ENCODE measurements at regions not wholly inside any gene's neighbourhood (a gene's known extent, or its start where the extent isn't known, plus 50 kb on each side); places are given as distances from the start of the nearest gene placed in this dataset.
A peak's percentile ranks its signal among the peaks of the same experiment; 100 is the strongest.

DNA sequence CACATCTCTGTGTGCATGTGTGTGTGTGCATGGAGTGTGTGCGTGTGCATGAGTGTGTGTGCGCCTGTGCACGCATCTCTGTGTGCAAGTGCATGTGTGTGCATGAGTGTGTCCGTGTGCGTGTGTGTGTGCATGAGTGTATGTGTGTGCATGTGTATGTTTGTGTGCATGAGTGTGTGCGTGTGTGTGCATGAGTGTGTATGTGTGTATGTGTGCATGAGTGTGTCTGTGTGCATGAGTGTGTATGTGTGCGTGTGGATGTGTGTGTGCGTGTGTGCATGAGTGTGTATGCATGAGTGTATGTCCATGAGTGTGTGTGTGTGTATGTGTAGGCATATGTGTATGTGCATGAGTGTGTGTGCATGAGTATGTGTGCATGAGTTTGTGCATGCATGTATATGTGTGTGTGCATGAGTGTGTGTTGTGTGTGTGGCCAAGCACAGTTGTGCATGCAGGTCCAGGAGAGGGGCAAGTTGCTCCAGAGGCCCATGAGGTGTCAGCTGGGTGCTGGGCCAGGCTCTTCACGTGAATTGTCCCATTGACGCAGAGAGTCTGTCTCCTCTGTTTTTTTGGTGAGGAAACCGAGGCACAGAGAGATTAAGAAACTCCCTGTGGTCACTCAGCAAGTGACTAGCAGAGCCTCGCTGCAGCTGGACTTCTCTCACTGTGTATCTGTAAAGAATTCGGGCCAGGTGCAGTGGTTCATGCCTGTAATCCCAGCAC is 75.5 kb downstream of the ASB1 start:
- Mint-ChIP-seq H3K27ac (no peak overlapping the region), H3K36me3 (ENCODE audit: low read depth) (no peaks in the 10 kb centered on the region), H3K27me3 (ENCODE audit: low read depth) (no peaks in the 10 kb centered on the region), H3K9me3 (no peaks in the 10 kb centered on the region), H3K4me3 (no peak overlapping the region), H3K4me1 (ENCODE audit: low read depth) (no peaks in the 10 kb centered on the region)
- DNase-seq (ENCODE audit: low spot score), result no peak

DNA sequence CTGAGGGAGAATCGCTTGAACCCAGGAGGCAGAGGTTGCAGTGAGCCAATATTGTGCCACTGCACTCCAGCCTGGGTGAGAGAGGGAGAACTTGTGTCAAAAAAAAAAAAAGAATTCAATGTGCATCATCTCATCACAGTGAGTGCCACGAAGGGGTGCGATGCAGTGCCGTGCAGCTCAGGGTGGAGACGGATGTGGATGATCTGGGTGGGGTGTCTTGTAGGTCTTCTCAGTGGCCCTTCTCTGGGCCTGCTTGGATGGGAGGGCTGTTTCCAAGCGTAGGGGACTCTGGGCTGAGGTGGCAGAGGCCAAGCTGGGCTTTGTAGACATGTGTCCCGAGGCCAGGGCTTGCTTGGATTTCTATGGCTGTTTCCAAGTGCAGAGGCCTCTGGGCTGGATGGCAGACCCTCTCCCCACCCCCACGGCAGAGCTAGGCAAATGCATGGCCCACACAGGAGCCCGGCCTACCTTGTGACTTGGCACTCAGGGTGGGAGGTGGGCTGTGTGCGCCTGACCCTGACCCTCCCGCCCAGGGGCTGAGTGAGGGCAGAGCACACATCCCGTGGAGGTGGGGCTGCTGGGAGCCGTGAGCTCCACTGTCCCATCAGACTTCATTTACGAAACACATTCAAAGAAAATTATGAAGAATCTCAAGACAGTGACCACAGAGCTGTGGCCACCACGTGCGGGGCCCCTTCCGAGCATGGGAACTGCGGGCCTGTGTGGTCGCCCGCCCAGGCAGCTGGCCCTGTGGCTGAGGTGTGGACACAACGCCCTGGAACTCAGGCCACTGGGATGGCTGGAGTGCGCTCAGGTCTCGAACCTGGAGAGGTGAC is 76.4 kb downstream of the ASB1 start:
- no peaks in the 10 kb centered on the region for H3K27me3 Mint-ChIP-seq (ENCODE audit: low read depth)
- no peaks in the 10 kb centered on the region for H3K36me3 Mint-ChIP-seq (ENCODE audit: low read depth)
- no peak for DNase-seq (ENCODE audit: low spot score)
- H3K27ac Mint-ChIP-seq, result no peak overlapping the region
- H3K9me3 Mint-ChIP-seq, result no peaks in the 10 kb centered on the region
- H3K4me1 Mint-ChIP-seq (ENCODE audit: low read depth), result no peaks in the 10 kb centered on the region
- H3K4me3 Mint-ChIP-seq, result no peak overlapping the region

DNA sequence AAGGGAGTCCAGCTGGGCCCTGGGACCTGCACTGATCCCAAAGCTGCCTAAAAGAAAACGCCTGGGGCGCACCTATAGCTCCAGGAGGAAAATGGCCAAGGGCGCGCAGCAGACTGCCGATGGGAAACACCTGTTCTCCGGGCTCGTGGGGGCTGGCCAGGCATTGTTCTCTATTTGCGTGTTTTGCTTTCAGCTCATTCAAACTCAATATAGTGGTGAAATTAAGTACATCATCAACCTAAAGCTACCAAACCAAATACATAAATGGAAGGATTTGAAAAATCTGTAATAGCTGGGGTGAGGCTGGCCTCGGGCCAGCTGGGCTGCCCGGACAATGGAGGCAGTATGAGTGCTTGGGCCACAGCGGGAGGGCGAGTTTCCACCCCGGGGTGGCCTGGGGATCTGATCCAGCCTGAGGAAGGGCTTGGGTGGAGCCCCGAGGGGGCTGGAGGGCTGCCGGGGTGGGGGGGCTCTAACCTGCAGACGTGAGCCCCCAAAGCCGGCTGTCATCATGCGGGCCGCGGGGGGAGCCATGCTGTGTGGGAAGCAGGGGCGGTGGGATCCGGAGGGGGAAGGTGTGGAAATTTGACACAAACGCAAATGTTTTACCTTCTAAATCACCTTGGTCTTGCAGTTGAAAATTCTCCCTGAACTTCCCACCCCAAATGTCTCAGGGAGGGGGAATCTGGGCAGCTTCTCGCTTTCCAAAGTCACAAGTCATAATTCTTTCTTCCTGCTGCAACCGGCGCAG is 77.6 kb downstream of the ASB1 start:
- H3K4me1 Mint-ChIP-seq (ENCODE audit: low read depth), result no peaks in the 10 kb centered on the region
- no peaks in the 10 kb centered on the region for H3K27me3 Mint-ChIP-seq (ENCODE audit: low read depth)
- DNase-seq (ENCODE audit: low spot score), result no peak
- no peaks in the 10 kb centered on the region for H3K9me3 Mint-ChIP-seq
- no peak overlapping the region for H3K4me3 Mint-ChIP-seq
- H3K27ac Mint-ChIP-seq, result no peak overlapping the region
- H3K36me3 Mint-ChIP-seq (ENCODE audit: low read depth), result no peaks in the 10 kb centered on the region

DNA sequence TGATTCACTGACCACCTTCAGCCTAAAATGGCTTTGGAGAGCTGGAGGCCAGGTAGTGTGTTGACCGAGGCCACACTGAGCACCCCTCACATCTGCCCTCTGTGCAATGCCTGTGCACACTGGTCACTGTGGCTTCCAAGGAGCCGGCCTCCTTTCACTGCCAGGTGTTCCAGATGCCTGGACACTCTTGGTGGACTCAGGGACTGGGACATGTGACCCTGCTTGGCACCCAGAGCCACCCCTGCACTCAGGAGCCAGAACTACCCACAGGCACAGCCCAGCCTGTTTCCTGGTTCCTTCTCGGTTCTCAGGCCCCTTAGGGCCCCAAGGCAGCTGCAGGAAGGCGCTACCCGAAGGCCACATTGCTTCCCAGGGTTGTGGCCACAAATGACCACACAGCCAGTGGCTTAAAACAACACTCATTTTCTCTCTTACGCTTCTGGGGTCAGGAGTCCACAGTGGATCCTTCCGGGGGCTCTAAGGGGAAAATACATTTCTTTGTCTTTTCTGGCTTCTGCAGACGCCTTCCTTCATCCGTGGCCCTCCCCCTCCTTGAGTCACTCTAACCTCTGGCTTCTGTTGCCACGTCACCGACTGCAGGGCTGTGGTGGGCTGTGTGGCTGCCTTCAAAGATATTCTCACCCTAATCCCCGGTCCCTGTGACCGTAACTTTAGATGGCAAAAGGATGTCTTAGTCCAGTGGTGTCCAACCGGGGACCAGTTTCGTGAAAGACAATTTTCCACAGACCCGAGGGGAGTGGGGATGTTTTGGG is 78.6 kb downstream of the ASB1 start:
- Mint-ChIP-seq H3K27ac (peak overlapping the region; percentile 32), H3K36me3 (ENCODE audit: low read depth) (no peaks in the 10 kb centered on the region), H3K4me3 (peak overlapping the region; percentile 4), H3K4me1 (ENCODE audit: low read depth) (no peaks in the 10 kb centered on the region), H3K27me3 (ENCODE audit: low read depth) (no peaks in the 10 kb centered on the region), H3K9me3 (no peaks in the 10 kb centered on the region)
- DNase-seq (ENCODE audit: low spot score), result no peak

DNA sequence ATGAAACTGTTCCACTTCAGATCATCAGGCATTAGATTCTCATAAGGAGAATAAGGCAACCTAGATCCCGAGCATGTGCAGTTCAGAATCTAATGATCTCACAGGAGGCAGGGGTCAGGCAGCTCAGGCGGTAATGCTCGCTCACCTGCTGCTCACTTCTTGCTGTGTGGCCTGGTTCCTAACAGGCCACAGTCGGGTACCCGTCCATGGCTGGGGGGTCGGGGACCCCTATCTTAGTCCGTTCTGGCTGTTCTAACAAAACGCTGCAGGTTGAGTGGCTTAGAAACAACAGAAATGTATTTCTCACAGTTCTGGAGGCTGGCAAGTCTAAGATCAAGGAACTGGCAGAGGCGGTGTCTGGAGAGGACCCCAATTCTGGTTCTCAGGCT is 79.2 kb downstream of the ASB1 start:
- H3K27ac Mint-ChIP-seq, result no peak overlapping the region

DNA sequence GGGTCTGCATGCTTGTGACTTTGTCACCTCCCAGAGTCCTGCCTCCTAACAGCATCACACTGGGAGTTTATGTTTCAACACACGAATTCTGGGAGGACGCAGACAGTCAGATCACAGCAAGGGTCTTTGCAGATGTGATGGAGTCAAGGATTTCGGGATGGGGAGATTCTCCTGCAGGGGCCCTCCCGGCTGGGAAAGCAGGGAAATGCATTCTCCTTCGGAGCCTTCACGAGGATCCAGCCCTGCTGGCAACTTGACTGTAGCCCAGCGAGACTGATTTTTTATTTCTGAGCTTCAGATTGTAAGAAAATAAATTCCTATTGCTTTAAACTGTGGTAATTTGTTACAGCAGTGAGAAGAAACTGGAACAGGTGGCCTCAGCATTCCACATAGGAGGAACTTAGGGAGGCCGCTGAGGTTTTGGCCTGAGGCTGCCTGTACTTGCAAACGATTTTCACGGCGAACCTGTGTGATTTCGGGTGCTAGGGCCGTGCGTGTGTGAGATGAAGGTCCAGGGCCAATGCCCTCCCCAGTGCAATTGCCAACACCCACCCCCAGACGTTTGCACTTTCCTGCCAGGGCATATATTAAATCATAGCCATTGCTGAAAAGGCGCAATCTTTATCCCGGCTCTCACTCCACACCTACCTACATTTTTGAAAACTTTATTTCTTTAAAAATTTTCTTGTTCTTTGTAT is 79.8 kb downstream of the ASB1 start:
- Mint-ChIP-seq H3K4me1 (ENCODE audit: low read depth) (no peaks in the 10 kb centered on the region), H3K27me3 (ENCODE audit: low read depth) (no peaks in the 10 kb centered on the region), H3K36me3 (ENCODE audit: low read depth) (no peaks in the 10 kb centered on the region), H3K27ac (no peak overlapping the region), H3K4me3 (no peak overlapping the region), H3K9me3 (no peaks in the 10 kb centered on the region)
- no peak for DNase-seq (ENCODE audit: low spot score)

More for the DNA sequence above, 79.2 kb downstream of the ASB1 start:
- Mint-ChIP-seq H3K36me3 (ENCODE audit: low read depth) (no peaks in the 10 kb centered on the region), H3K4me1 (ENCODE audit: low read depth) (no peaks in the 10 kb centered on the region), H3K4me3 (peak overlapping the region; percentile 4), H3K27me3 (ENCODE audit: low read depth) (no peaks in the 10 kb centered on the region), H3K9me3 (no peaks in the 10 kb centered on the region)
- DNase-seq (ENCODE audit: low spot score), result no peak

DNA sequence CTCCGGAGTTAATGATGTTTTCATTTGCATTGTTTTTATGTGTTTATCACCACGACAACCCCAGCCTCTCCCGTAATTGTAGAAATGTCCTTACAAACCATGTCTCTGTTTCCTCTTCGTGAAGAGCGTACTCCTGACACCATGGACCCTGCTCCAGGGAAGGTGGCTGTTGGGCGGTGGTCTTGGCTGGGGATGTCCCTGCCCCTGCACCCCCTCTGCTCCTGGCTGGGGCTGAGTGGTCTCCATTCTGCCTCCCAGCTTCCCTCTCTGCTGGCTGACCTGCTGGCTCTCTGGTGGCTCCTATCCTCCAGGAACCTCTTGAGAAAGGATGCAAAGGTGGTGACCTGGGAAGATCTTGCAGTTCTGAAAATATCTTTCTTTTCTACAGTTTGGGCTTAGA is 81.1 kb downstream of the ASB1 start:
- H3K4me1 Mint-ChIP-seq (ENCODE audit: low read depth), result no peaks in the 10 kb centered on the region
- H3K36me3 Mint-ChIP-seq (ENCODE audit: low read depth), result no peaks in the 10 kb centered on the region
- H3K27me3 Mint-ChIP-seq (ENCODE audit: low read depth), result no peaks in the 10 kb centered on the region
- DNase-seq (ENCODE audit: low spot score), result no peak
- H3K4me3 Mint-ChIP-seq, result no peak overlapping the region
- no peak overlapping the region for H3K27ac Mint-ChIP-seq
- no peaks in the 10 kb centered on the region for H3K9me3 Mint-ChIP-seq

DNA sequence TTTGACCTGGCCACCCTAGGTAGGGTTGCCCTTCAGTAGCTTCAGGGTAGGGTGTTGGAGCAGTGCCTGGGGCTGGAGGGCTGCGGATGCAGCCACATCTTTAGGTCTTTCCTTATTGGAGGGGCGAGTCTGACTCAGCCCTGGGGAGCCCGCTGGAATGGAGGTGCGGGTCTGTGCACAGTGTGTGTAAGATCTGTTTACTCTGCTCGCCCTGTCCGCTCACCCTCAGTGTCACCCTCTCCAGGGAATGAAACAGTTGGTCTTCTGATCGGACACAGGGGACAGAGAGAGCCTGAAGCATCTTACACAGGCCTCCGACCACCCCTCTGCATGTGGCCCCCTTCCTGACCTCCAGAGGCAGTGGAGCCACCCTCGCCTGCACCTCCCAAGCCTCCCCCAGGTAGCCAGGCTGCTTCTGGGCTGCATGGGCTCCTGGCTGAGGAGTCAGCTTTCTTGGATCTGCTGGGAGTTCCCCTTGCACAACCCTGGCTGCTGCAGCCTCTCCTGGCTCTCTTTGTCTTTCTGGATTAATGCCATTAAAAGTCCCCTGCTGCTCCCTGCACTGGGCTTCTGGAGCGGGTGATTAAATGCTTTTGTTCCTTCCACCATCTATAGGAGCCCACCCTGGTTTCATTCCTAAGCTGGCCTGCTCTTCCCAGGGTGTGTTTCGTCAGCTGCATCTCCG is 82.6 kb downstream of the ASB1 start:
- no peak overlapping the region for H3K4me3 Mint-ChIP-seq
- H3K27ac Mint-ChIP-seq, result no peak overlapping the region
- H3K27me3 Mint-ChIP-seq (ENCODE audit: low read depth), result no peaks in the 10 kb centered on the region
- no peaks in the 10 kb centered on the region for H3K9me3 Mint-ChIP-seq
- H3K36me3 Mint-ChIP-seq (ENCODE audit: low read depth), result no peaks in the 10 kb centered on the region
- no peak for DNase-seq (ENCODE audit: low spot score)
- H3K4me1 Mint-ChIP-seq (ENCODE audit: low read depth), result no peaks in the 10 kb centered on the region

DNA sequence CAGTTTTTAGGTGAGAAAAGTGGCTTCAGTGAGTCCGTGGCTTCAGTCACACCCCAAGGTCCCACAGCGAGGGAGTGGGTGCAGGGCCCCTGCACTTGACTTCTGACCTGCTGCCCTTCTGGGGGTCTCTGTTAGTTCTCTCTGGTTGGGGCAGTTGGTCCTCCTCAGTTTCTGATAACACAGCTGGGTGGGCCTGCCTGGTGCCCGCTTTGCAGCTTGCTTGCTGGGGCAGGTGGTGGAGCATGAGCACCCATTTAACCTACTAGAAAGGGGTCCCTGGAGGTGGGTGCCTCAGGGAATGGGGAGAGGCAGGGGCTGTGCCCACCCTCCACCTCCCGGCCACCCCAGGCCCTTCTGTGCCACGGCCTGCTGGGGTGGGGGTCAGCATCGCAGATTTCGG is 83.2 kb downstream of the ASB1 start:
- H3K27me3 Mint-ChIP-seq (ENCODE audit: low read depth), result no peaks in the 10 kb centered on the region
- H3K4me1 Mint-ChIP-seq (ENCODE audit: low read depth), result no peaks in the 10 kb centered on the region
- DNase-seq (ENCODE audit: low spot score), result no peak
- no peaks in the 10 kb centered on the region for H3K9me3 Mint-ChIP-seq
- H3K27ac Mint-ChIP-seq, result no peak overlapping the region
- no peak overlapping the region for H3K4me3 Mint-ChIP-seq
- no peaks in the 10 kb centered on the region for H3K36me3 Mint-ChIP-seq (ENCODE audit: low read depth)

DNA sequence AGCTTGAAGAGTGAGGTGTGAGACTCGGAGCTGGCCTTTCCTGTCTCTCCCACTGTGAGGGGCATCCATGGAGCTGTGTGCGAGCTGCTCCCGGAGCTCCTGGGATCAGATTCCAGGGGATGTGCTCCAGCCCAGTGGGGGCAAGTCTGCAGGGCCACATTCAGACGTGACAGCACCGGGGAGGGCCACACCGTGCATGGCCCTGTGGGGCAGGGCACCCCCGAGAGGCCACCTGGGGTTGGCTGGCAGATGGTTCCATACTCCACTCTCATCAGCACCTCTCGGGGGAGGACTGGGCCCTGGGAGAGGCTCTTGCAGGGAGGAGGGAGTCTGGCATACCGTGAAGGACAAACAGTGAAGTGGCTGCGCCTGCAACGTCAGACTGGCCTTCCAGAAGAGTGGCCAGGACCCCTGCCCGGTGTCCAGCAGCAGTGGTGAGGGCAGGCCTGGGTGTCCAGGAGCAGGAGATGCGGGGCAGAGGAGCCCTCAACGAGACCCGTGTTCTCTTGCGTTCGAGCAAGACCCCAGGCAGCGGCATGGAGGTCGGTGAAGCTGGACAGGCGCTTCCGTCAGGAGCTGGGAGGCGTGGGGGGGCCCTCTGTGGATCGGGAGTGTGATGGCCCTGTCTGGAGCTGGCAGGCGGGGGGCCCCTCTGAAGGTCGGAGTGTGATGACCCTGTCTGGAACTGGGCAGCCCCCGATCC is 84.3 kb downstream of the ASB1 start:
- Mint-ChIP-seq H3K9me3 (peaks cover 2% of the 10 kb centered on the region), H3K36me3 (ENCODE audit: low read depth) (no peaks in the 10 kb centered on the region), H3K4me1 (ENCODE audit: low read depth) (peaks cover under 1% of the 10 kb centered on the region), H3K4me3 (no peak overlapping the region), H3K27ac (no peak overlapping the region), H3K27me3 (ENCODE audit: low read depth) (peaks cover 2% of the 10 kb centered on the region)
- DNase-seq (ENCODE audit: low spot score), result no peak

DNA sequence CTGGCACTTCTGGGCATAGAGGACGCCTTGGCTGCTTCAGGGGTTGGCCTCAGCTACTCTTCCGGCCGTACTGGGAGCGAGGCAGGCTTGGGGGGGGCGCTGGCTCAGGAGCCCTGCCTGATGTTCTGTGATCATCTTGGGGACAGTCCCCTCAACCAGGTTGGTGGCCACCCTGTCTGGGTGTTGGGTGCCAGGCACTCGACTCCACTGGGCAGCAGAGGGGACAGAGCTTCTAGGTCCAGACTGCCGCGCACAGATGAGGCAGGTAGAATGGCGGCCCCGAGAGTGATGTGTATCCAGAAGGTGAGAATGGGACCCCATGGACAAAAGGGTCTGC is 84.9 kb downstream of the ASB1 start:
- Mint-ChIP-seq H3K27me3 (ENCODE audit: low read depth) (peaks cover 2% of the 10 kb centered on the region), H3K9me3 (peaks cover 6% of the 10 kb centered on the region), H3K36me3 (ENCODE audit: low read depth) (no peaks in the 10 kb centered on the region), H3K4me1 (ENCODE audit: low read depth) (peaks cover 1% of the 10 kb centered on the region), H3K4me3 (no peak overlapping the region), H3K27ac (no peak overlapping the region)
- no peak for DNase-seq (ENCODE audit: low spot score)

DNA sequence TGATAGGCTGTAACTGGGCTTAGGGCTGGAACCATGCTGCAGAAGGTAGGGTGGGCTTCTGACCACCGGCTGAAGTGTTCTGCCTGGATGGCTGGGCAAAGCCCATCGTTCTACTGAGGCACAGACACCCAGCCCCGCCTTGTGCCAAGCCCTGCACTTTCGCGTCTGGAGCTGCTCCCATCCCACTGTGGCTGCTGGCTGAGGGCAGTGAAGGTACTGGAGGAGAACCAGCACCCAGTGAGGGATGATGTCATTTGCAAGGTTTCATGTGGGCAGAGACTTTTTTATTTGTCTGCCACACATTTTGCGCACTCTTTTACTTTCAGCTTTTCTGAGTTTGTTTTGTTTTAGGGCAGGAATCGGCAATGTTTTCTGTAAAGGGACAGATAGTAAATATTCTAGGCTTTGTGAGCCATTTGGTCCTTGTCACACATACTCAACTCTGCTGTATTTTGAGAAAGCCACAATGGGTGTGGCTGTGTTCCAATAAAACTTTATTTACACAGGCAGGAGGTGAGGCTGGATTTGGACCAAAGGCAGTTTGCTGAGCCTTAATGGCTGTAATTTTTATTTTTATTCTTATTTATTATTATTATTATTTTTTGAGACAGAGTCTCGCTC is 85.6 kb downstream of the ASB1 start:
- Mint-ChIP-seq H3K36me3 (ENCODE audit: low read depth) (no peaks in the 10 kb centered on the region), H3K27me3 (ENCODE audit: low read depth) (peaks cover 2% of the 10 kb centered on the region), H3K27ac (no peak overlapping the region), H3K4me1 (ENCODE audit: low read depth) (peaks cover 1% of the 10 kb centered on the region), H3K4me3 (no peak overlapping the region), H3K9me3 (peaks cover 10% of the 10 kb centered on the region)
- no peak for DNase-seq (ENCODE audit: low spot score)
